Ishikawa (cell line): ENCODE measurements at regions not wholly inside any gene's neighbourhood (a gene's known extent, or its start where the extent isn't known, plus 50 kb on each side); places are given as distances from the start of the nearest gene placed in this dataset.

Experiments
- CEBPB ChIP-seq: IDR thresholded peaks from 2 replicates; pipeline ENCODE4 v1.6.1; 2012
- CREB1 ChIP-seq: IDR thresholded peaks from 2 replicates; pipeline ENCODE4 v1.6.1; 2012; ENCODE audit warnings: low read depth
- EP300 ChIP-seq: IDR thresholded peaks from 2 replicates; pipeline ENCODE4 v1.6.1; 2012; ENCODE audit warnings: borderline replicate concordance
- MAX ChIP-seq: IDR thresholded peaks from 2 replicates; pipeline ENCODE4 v1.6.1; 2012
- NFIC ChIP-seq: IDR thresholded peaks from 2 replicates; pipeline ENCODE4 v1.6.1; 2012
- REST ChIP-seq: IDR thresholded peaks from 2 replicates; pipeline ENCODE4 v1.6.1; 2012; ENCODE audit warnings: low read depth, mild to moderate bottlenecking
- TAF1 ChIP-seq: IDR thresholded peaks from 2 replicates; pipeline ENCODE4 v1.6.1; 2012; ENCODE audit warnings: low read depth, mild to moderate bottlenecking
- YY1 ChIP-seq: IDR thresholded peaks from 2 replicates; pipeline ENCODE4 v1.6.1; 2012; ENCODE audit warnings: low read depth

GRCh38 chr10:30536578-30536977 lies 93.0 kb downstream of the LYZL2 start:
- TF ChIP-seq MAX (no peak), CREB1 (no peak), TAF1 (no peak), EP300 (no peak), YY1 (no peak), REST (no peak), CEBPB (no peak), NFIC (no peak)
